Prostate gland (tissue), 2 donors: ENCODE measurements at regions not wholly inside any gene's neighbourhood (a gene's known extent, or its start where the extent isn't known, plus 50 kb on each side); places are given as distances from the start of the nearest gene placed in this dataset.

Experiments
- POLR2A ChIP-seq: fragments of 450-650 bp; IDR thresholded peaks from one replicate; pipeline ENCODE4 v1.6.1; 2016; ENCODE audit warnings: antibody characterized with exemption, mild to moderate bottlenecking
- POLR2AphosphoS5 ChIP-seq: sonication (generic); formaldehyde crosslinking; IDR thresholded peaks from one replicate; pipeline ENCODE4 v1.6.1; 2017; ENCODE audit warnings: antibody characterized with exemption
- TF ChIP-seq, protein P1 (sequence below), 4 experiments: fragments of 200-600 bp in 2 of 4; fragments of 450-650 bp in 2 of 4; sonication (generic) in 2 of 4; IDR thresholded peaks; 1 replicate in 3 of 4; 2 replicates in 1 of 4; pipeline ENCODE4 v1.5.1; 2016 to 2019; ENCODE audit warnings: antibody characterized with exemption in 4 of 4, mild to moderate bottlenecking in 2 of 4, moderate library complexity in 2 of 4

DNA sequence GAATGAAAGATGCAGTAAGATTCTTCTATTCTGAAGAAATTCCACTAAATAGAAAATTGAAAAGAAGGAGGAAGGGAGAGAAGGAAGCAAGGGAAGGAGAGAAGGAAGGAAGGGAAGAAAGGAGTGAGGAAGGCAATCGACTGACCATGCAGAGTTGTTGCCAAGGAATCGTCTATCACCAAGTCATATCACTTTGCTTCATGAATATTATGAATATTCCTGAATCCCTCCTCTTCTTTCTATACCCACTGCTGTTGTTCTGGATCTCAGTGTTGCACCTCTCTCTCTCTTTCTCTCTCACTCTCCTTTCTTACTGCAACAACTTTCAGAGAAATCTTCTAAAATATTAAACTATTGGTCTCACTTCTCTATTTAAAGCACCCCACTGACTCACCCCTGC lies 222.4 kb downstream of the IPO8 start:
- TF ChIP-seq, protein P1, sequence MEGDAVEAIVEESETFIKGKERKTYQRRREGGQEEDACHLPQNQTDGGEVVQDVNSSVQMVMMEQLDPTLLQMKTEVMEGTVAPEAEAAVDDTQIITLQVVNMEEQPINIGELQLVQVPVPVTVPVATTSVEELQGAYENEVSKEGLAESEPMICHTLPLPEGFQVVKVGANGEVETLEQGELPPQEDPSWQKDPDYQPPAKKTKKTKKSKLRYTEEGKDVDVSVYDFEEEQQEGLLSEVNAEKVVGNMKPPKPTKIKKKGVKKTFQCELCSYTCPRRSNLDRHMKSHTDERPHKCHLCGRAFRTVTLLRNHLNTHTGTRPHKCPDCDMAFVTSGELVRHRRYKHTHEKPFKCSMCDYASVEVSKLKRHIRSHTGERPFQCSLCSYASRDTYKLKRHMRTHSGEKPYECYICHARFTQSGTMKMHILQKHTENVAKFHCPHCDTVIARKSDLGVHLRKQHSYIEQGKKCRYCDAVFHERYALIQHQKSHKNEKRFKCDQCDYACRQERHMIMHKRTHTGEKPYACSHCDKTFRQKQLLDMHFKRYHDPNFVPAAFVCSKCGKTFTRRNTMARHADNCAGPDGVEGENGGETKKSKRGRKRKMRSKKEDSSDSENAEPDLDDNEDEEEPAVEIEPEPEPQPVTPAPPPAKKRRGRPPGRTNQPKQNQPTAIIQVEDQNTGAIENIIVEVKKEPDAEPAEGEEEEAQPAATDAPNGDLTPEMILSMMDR (IDR thresholded peaks at IDR 0.05): no peak
- no peak for TF ChIP-seq POLR2A
- no peak for TF ChIP-seq POLR2AphosphoS5
